T47D (cell line): ENCODE measurements at regions not wholly inside any gene's neighbourhood (a gene's known extent, or its start where the extent isn't known, plus 50 kb on each side); places are given as distances from the start of the nearest gene placed in this dataset.

Experiments
- DNase-seq, 2 experiments: peaks; one replicate each; pipeline versions ENCODE4 v3.0.0 to v3.0.0-alpha.2; 2011 to 2012; ENCODE audit warnings: low read depth in 1 of 2, low spot score in 1 of 2
- JUND ChIP-seq: IDR thresholded peaks from 2 replicates; pipeline ENCODE4 v1.6.1; 2012; ENCODE audit warnings: low read depth
- in situ Hi-C: cut with HindIII; loops from 2 replicates; pipeline ENCODE4 v1.10.0; 2016; ENCODE audit warnings: low sequenced_read_pairs, low pct_unique_long_range_greater_than_20kb

DNA sequence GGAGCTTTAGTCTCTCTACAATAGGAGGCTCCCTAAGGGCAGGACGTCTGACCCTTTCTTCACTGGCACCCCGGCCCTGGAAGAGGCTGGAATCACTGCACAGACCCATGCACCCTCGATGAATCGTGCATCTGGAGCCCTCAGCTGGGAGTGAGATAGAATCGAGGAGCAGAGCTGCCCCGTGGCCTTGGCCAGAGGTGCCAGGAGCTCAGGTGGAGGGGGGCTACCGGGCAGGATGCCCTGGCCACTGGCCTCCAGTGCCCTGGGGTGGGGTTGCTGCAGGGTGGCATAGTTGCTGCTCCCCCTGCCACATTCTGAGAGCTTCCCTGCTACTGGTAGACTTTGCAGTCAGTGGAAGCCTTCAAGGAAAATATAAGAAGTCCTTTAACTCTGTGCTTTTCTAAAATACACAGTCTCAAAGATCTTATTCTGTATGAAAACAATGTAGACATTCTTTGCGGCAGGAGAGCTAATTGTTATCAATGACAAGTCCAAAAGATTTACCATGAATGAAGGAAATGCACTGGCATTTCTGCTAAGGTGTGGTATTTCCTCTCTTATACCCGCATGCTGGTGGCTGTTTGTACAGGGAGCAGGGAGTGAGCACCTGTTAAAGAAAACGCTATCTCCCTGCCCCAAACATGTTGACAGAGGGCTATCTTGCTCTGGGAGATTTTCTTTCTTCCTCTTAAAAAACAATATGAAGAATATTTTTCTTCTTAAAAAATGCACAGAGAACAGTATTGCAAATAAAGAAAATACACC is 122.8 kb downstream of the C6orf118 start:
- in situ Hi-C loops: no loop called here
- no peak for TF ChIP-seq JUND
- no peak for DNase-seq

DNA sequence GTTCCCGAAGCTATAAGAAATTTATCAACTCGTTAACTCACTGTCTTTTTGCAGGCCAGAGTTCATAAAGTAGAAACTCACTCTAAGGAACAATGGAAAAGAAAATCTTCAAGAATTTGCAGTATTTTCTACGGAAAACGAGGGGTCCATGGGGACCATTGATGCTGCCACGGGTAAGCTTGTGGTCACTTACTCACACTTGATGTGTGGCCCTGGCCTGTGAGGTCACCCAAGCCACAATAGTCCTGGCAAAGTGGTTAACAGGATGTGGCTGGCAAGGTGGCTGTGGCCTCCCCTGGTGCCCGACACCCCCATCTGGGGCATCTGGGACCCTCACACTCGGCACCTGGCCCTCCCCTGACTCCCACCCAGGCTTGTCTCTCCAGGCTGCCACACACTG is 123.4 kb downstream of the C6orf118 start:
- no peak for DNase-seq

DNA sequence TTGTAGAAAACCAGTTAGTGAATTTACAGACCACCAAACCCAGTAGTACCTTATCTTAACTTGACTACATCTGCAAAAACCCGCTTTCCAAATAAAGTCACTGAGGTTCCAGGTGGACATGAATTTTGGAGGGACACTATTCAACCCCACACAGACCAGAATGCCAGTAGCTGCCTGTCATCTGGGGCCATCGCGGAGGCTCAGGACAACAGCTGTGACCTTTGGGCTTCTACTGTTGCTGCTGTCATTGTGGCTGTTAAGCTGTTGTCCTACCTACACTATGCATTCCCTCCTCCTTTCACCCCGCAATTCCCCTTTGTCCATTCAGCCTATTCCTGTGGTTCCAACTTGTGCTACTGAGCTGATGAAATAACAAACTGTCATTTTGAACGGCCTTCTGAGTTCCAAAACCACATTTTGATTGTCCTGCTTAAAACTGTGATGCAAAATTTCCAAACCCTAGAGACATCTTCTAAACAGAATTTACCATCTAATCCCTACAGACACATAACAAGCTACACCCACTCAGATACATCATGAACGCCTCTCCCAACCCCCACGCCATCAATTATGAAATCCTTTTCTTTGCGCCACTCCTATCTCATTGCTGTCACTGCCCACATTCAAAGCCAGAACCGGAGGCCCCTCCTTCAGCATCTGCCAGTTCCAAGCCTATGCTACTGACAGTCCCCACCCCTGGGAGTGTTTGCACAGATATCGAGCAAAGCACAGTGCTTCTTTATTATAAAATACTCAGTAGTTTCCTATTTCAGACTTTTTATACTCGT is 125.0 kb downstream of the C6orf118 start:
- DNase-seq: no peak
- in situ Hi-C loops: no loop called here
- no peak for TF ChIP-seq JUND

More for the DNA sequence above, 123.4 kb downstream of the C6orf118 start:
- in situ Hi-C loops: no loop called here
- TF ChIP-seq JUND: no peak

DNA sequence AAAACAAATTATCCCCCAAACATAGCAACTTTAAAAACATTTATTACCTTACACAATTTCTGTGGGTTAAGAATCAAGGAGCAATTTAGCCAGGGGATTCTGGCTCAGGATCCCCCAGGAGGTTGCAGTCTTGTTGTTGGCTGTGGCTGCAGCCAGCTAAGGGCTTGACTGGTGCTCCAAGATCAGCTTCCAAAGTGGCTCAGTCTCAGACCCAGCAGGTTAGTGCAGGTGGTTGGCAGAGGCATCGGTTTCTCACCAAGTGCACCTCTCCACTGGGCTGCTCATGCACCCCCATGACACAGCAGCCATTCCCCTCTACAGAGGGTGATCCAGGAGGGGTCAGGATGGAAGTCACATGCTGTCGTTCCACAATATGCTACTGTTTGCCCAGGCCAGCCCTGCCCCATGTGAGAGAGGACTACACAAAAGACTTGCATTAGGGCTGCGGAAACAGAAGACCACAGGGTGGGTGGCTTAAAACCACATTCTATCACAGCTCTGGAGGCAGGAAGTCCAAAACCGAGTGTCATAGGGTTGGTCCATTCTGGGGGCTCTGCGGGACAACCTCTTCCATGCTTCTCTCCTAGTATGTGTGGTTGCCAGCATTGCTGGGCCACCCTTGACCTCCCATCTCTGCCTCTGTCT is 125.8 kb downstream of the C6orf118 start:
- no peak for TF ChIP-seq JUND
- DNase-seq: no peak
- in situ Hi-C loops: no loop called here

DNA sequence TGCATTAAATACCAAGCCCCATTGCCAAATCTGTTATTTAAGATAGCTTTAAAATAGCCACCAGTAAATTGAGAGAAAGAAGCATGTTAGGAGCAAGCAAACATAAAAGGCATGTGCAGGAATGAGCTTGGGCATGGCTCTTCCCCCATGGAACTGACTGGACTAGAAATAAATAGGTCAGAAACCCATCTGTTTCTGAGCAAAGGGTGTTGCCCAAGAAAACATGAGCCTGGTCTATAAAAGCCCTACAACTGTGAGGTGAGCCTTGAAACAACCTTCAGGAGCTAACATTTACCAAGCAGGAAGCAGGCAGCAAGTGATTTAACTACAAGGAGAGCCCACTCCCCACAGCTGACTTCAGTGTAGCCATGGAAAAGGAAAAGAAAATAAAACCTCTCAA is 126.3 kb downstream of the C6orf118 start:
- TF ChIP-seq JUND: no peak

DNA sequence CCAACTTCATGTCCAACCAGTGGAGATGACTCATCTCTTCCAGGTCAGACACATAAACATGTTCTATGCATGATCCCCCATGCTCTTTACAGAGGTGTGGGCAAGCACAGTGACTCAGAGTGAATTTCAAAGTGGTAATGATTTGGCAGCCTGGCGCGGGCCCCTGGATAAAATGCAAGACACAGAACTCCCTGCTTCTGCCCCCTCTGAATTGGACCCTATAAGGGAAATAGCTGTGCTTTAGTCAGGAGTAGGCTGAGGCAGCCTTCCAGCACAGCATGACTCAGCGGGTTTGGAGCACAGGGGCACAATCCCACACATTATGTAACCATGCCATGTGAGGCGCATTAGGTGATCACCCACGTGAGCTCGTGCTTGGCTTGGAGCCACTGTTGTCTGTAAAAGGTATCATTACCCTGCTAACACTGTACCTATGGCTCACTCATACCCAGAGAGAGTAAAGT is 127.4 kb downstream of the C6orf118 start:
- DNase-seq: no peak
- in situ Hi-C loops: no loop called here
- TF ChIP-seq JUND: no peak

More for the DNA sequence above, 126.3 kb downstream of the C6orf118 start:
- in situ Hi-C loops: no loop called here
- no peak for DNase-seq

DNA sequence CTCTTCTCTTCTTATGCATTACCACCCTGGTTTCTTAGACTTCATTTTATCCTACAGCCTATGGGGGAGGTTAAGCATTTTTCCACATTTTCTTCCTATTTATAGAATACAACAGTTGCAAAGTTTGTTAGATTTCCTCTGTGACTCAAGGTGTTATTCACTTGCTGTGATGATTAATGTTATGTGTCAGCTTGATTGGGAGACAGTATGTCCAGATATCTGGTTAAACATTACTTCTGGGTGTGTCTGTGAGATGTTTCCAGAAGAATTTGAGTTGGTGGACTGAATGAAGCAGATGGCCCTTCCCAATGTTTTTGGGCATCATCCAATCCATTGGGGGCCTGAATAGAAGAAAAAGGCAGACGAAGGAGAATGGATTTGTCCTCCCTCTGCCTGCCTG is 131.3 kb downstream of the C6orf118 start:
- in situ Hi-C loops: no loop called here
- no peak for TF ChIP-seq JUND
- no peak for DNase-seq

DNA sequence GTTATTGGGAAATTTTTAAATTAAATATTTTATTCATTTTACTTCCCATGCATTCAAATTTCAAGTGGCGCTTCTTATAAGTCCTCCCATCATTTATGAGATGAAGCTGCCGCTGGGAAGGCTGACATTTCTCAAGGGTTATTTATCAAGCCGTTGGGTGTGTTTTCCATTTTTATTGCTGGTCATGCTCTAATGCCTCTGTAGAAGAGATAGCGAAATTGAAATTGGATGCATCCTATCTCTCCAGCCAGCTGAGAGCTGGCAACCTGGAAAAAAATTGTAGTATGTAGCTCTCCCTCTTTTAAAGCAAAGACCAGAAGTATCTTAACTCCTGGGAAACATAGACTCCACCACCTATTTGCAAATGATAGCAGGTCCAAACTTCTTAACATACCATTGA is 135.9 kb downstream of the C6orf118 start:
- in situ Hi-C loops: no loop called here
- no peak for DNase-seq
- no peak for TF ChIP-seq JUND

DNA sequence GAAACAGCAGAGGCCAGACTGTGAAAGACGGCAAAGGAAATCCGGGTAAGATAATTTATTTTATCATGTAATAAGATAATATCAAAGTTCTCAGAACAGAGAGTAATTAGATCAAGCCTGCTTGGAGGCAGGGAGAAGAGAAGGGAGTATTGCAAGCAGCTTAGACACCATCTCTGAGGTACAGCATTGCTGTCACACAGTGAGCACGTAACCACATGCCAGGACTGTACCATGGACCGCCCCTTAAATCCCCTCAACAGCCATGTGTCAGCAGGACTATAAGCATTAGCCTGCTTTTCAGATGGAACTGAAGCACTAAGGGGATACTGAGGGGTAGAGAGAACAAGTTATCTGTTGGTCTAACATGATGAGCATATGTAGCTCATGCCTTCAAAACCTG is 141.5 kb downstream of the C6orf118 start:
- DNase-seq: no peak
- in situ Hi-C loops: no loop called here
- no peak for TF ChIP-seq JUND

DNA sequence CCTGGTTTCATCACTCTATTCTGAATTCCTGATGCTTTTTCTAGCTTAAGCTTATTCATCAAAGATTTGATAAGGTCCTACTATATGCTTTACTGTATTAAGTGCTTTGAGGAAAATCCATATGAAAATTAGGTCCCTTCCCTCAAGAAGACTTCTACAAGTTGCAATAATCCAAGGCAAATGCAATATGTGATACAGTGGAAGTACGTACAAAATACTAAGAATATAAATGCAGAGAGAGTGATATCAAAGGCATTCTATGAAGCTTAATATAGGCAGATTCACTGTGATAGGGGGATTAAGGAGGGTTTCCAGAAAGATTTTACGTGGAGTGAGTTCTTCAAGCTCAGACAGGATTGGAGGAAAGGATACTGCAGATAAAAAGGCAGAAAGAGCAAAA is 142.1 kb downstream of the C6orf118 start:
- TF ChIP-seq JUND: no peak
- in situ Hi-C loops: no loop called here
- DNase-seq: no peak

DNA sequence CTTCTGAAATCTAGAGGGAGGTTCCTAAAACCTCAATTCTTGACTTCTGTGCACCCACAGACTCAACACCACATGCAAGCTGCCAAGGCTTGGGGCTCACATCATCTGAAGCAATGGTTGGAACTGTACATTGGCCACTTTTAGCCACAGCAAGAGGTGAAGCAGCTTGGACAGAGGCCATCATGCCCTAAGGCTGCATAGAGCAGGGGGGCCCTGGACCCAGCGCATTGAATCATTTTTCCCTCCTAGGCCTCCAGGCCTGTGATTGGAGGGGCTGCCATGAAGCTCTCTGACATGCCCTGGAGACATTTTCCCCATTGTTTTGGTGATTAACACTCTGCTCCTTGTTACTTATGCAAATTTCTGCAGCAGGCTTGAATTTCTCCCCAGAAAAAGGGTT is 145.9 kb downstream of the C6orf118 start:
- DNase-seq: no peak
- no peak for TF ChIP-seq JUND
- in situ Hi-C loops: no loop called here

DNA sequence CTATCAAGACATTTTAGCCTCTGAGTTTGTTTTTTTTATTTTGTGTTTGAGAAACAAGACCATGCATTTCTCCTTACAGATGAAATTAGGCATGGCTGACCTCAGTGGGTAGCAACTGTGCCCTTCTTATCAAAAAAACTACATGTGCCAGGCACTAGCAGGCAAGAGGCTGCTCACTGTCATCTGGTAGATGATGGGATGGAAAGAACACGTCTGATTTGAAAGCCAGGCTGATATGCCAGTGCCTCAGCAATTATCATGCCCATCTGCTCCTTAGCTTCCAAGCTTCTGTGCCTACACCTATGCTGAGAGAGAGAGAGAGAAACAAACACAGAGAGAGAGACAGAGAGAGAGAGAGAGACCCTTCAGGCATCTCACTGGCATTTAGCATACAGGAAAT is 149.9 kb downstream of the C6orf118 start:
- no peak for DNase-seq
- TF ChIP-seq JUND: no peak
- in situ Hi-C loops: no loop called here

DNA sequence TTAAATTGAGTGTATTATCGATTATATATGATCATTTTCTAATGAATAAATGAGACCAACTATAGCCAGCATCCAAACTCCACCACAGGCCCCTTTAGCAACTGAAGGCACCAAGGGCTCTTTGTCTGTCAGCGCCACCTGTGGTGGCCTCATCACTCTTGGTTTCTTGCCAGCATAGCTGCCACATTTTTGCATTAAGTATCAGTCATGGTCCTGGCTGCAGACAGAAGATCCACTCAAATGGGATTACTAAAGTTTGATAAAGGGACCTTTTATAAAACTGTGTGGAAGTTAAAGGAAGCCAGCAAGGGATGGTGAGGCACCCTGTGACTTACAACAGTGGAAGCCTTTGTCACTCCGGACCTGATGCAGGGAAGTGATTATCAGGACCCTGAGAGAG is 162.9 kb downstream of the C6orf118 start:
- no peak for DNase-seq
- TF ChIP-seq JUND: no peak
- in situ Hi-C loops: no loop called here
